Loucy (cell line): ENCODE measurements at regions not wholly inside any gene's neighbourhood (a gene's known extent, or its start where the extent isn't known, plus 50 kb on each side); places are given as distances from the start of the nearest gene placed in this dataset.

Experiments used
- H2AFZ ChIP-seq: fragments of 200-600 bp; sonication (generic); 2 replicates; pipeline ENCODE4 v1.6.0; 2016; ENCODE audit warnings: antibody characterized with exemption, mild to moderate bottlenecking, low read length, moderate library complexity
- H3F3A ChIP-seq: fragments of 200-600 bp; 2 replicates; pipeline ENCODE4 v1.6.0; 2016; ENCODE audit warnings: antibody characterized with exemption, low read depth, mild to moderate bottlenecking
- H3K27me3 ChIP-seq: fragments of 200-600 bp; sonication (generic); 2 replicates; pipeline ENCODE4 v1.6.1; 2014; ENCODE audit warnings: low read length, mild to moderate bottlenecking; ENCODE audit not compliant: insufficient read depth, poor library complexity, severe bottlenecking
- H3K36me3 ChIP-seq: fragments of 200-600 bp; sonication (generic); 2 replicates; pipeline ENCODE4 v1.6.1; 2016; ENCODE audit warnings: low read length; ENCODE audit not compliant: insufficient read depth
- H3K4me1 ChIP-seq: fragments of 200-600 bp; sonication (generic); 2 replicates; pipeline ENCODE4 v1.5.1; 2014; ENCODE audit warnings: low read length, mild to moderate bottlenecking; ENCODE audit not compliant: insufficient read depth, poor library complexity, severe bottlenecking
- H3K4me2 ChIP-seq: fragments of 200-600 bp; sonication (generic); 2 replicates; pipeline ENCODE4 v1.6.0; 2014; ENCODE audit warnings: antibody characterized with exemption, low read length, low read depth, mild to moderate bottlenecking; ENCODE audit not compliant: poor library complexity, severe bottlenecking
- H3K4me3 ChIP-seq: fragments of 200-600 bp; sonication (generic); 2 replicates; pipeline ENCODE4 v1.5.1; 2014; ENCODE audit warnings: low read length, mild to moderate bottlenecking, mixed read lengths; ENCODE audit not compliant: poor library complexity, severe bottlenecking
- H3K79me2 ChIP-seq: fragments of 200-600 bp; sonication (generic); 2 replicates; pipeline ENCODE4 v1.6.1; 2014; ENCODE audit warnings: low read length; ENCODE audit not compliant: insufficient read depth
- H3K9ac ChIP-seq: fragments of 200-600 bp; sonication (generic); 2 replicates; pipeline ENCODE4 v1.6.0; 2014; ENCODE audit warnings: mild to moderate bottlenecking, low read depth, low read length, moderate library complexity; ENCODE audit not compliant: poor library complexity, severe bottlenecking
- H3K9me2 ChIP-seq: fragments of 200-600 bp; sonication (generic); replicated peaks from 2 replicates; pipeline ENCODE4 v1.6.1; 2016; ENCODE audit warnings: low read depth, low read length, mixed read lengths
- H3K9me3 ChIP-seq: fragments of 200-600 bp; sonication (generic); 2 replicates; pipeline ENCODE4 v1.6.1; 2014; ENCODE audit warnings: mild to moderate bottlenecking, antibody characterized with exemption, low read length, low read depth; ENCODE audit not compliant: insufficient read depth
- H4K20me1 ChIP-seq: fragments of 200-600 bp; sonication (generic); 2 replicates; pipeline ENCODE4 v1.6.0; 2014; ENCODE audit warnings: antibody characterized with exemption, low read length, mild to moderate bottlenecking; ENCODE audit not compliant: insufficient read depth, poor library complexity, severe bottlenecking
- EZH2phosphoT487 ChIP-seq: fragments of 200-600 bp; IDR thresholded peaks from 2 replicates; pipeline ENCODE4 v1.6.1; 2018; ENCODE audit warnings: antibody characterized with exemption, mild to moderate bottlenecking, moderate library complexity, borderline replicate concordance
- TF ChIP-seq, protein P1 (sequence below): fragments of 200-600 bp; sonication (generic); conservative IDR thresholded peaks from 2 replicates; pipeline ENCODE4 v1.5.1; 2014; ENCODE audit warnings: mild to moderate bottlenecking, antibody characterized with exemption, low read length

DNA sequence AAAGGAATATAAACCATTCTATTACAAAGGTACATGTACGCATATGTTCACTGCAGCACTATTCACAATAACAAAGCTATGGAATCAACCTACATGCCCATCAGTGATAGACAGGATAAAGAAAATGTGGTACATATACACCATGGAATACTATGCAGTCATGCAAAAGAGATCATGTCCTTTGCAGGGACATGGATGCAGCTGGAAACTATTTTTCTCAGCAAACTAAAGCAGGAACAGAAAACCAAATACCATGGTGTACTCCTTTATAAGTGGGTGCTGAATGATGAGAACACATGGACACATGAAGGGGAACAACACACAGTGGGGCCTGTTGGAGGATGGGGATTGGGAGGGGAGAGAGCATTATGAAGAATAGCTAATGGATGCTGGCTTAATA, 104.6 kb upstream of the CENPW start:
- TF ChIP-seq EZH2phosphoT487: no peak
- TF ChIP-seq, protein P1, sequence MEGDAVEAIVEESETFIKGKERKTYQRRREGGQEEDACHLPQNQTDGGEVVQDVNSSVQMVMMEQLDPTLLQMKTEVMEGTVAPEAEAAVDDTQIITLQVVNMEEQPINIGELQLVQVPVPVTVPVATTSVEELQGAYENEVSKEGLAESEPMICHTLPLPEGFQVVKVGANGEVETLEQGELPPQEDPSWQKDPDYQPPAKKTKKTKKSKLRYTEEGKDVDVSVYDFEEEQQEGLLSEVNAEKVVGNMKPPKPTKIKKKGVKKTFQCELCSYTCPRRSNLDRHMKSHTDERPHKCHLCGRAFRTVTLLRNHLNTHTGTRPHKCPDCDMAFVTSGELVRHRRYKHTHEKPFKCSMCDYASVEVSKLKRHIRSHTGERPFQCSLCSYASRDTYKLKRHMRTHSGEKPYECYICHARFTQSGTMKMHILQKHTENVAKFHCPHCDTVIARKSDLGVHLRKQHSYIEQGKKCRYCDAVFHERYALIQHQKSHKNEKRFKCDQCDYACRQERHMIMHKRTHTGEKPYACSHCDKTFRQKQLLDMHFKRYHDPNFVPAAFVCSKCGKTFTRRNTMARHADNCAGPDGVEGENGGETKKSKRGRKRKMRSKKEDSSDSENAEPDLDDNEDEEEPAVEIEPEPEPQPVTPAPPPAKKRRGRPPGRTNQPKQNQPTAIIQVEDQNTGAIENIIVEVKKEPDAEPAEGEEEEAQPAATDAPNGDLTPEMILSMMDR: no peak
- Histone ChIP-seq H4K20me1 (no peaks in the 10 kb centered on the region), H3K9ac (no peak overlapping the region), H3K9me3 (no peaks in the 10 kb centered on the region), H3K4me3 (no peak overlapping the region), H2AFZ (no peak overlapping the region), H3K79me2 (no peaks in the 10 kb centered on the region), H3K27me3 (no peaks in the 10 kb centered on the region), H3K4me1 (no peaks in the 10 kb centered on the region), H3K4me2 (no peak overlapping the region), H3K9me2 (no peaks in the 10 kb centered on the region), H3K36me3 (no peaks in the 10 kb centered on the region), H3F3A (no peaks in the 10 kb centered on the region)

DNA sequence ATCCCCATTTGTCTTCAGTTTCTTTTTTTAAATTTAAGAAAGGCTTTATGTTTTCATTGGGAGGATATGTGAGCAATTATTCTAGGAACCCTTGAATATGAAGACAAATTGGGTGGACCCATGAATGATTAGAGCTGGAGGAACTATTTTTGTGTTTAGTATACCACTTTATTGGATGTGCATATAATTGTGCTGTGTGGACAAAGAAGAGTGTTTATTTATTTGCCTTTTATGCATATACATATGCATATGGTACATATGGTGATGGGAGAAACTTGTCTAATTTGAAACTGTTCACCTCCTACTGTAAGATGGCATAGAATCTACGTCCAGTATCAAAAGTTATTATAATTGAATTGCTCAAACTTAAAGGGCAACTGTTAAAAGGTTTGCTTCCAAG, 94.8 kb upstream of the CENPW start:
- no peaks in the 10 kb centered on the region for H3K9me3 ChIP-seq
- H3K4me1 ChIP-seq: no peaks in the 10 kb centered on the region
- H3K9ac ChIP-seq: no peak overlapping the region
- H3K36me3 ChIP-seq: no peaks in the 10 kb centered on the region
- H3K27me3 ChIP-seq: no peaks in the 10 kb centered on the region
- no peak overlapping the region for H3K4me3 ChIP-seq
- TF ChIP-seq, protein P1: no peak
- no peaks in the 10 kb centered on the region for H3K9me2 ChIP-seq
- H3K4me2 ChIP-seq: no peak overlapping the region
- H3F3A ChIP-seq: no peaks in the 10 kb centered on the region
- no peak overlapping the region for H2AFZ ChIP-seq
- H4K20me1 ChIP-seq: no peaks in the 10 kb centered on the region
- no peaks in the 10 kb centered on the region for H3K79me2 ChIP-seq

DNA sequence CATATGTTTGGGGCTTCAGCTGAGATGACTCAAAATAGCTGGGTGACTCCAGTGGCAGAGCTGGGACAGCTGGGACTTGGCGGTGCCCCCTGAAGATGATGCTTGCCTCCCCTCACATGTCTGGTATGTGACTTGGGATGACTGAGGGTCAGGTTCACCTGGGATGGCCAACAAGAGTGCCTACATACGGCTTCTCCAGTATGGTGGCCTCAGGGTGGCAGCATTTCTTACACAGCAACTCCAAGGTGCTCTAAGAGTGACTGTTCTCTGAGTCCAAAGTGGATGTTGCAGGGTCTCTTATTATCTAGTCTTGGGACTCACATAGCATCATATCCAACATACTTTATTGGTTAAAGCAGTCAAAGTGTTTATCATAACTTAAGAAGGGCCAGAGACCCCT, 87.8 kb upstream of the CENPW start:
- Histone ChIP-seq H4K20me1 (no peaks in the 10 kb centered on the region), H3K27me3 (no peaks in the 10 kb centered on the region), H2AFZ (0 out of 2 replicates have a peak overlapping the region, but pooled peaks have one; percentile 10), H3F3A (no peaks in the 10 kb centered on the region), H3K9ac (no peak overlapping the region), H3K4me1 (peaks cover 26% of the 10 kb centered on the region), H3K36me3 (no peaks in the 10 kb centered on the region), H3K4me3 (no peak overlapping the region), H3K4me2 (peak overlapping the region; percentile 18), H3K79me2 (no peaks in the 10 kb centered on the region), H3K9me3 (no peaks in the 10 kb centered on the region), H3K9me2 (no peaks in the 10 kb centered on the region)
- TF ChIP-seq, protein P1: peak; percentile 62
- TF ChIP-seq EZH2phosphoT487: no peak
